GM19328 (cell line): ENCODE measurements at regions not wholly inside any gene's neighbourhood (a gene's known extent, or its start where the extent isn't known, plus 50 kb on each side); places are given as distances from the start of the nearest gene placed in this dataset.
"Not testable (repeated sequence)": the region's sequence is repeated elsewhere in the genome, so short reads cannot be mapped to it uniquely, and the experiment has no call there.

Experiments
- ATAC-seq: cut with Tn5 transposase; IDR thresholded peaks from one replicate; pipeline ENCODE4 v1.9.1; 2021; ENCODE audit warnings: mild to moderate bottlenecking, moderate library complexity; ENCODE audit not compliant: unreplicated experiment

DNA sequence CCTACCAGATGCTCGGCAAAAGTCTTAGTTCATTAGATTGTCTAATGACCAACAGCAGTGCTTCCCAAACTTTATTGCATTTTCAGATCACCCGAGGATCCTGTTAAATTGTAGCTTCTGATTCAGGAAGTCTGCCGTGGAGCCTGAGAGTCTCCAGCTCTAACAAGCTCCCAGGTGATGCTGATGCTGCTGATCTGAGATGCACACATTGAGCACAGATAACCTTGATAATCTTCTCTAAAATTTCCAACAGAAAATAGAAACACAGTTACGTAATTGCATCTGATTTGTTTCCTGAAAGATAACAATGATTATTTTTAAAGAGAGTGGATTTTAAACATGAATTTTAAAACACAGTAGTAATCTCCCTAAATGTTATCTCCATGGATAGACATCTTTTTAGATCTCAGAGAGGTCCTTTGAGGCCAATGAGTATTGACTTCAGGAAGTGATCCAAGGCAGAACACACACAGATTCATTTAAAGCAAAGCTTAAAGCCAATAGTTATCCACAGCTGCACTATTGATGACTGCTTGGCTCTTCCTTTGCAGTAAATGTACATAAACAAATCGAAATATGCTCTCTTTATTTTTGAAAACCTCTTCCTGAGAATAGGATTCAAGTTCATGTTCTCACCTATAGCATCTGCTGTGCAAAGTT, 122.8 kb upstream of the TNPO1 start:
- ATAC-seq, result no peak

DNA sequence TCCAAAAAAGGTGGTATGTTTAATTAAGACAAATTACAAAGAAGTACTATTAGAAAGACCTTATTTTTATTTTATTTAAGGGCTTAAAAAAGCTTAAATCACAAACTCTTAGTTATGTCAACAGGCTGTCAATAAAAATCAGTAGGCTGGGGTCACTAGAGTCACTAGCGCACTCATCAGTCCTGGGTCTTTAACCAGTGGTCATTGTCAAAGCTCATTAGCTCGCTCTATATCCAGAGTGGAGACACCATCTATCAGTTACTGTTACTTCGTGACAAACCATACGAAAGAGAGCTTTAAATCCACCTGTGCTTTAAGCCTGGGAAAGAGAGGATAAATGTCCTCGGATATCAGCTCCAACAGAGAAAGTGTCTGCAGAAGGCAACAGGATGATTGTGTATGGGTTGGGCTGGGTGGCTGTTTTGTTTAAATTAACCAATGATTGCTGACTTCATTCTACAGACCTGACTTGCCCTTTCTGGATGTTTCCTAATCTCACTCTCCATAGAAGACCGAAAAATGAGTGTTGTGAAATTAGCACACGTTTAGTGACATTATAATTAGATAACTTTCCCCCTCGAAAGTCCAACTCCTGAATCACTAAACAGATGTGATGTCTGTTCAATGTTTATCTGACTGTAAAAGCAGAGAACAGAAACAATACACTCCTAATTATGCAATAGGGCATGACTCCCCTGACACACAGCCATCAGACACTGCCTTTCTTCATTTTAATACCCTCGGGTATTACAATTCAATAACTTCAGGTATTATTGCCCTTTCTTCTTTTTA, 123.6 kb upstream of the TNPO1 start:
- ATAC-seq, result no peak

DNA sequence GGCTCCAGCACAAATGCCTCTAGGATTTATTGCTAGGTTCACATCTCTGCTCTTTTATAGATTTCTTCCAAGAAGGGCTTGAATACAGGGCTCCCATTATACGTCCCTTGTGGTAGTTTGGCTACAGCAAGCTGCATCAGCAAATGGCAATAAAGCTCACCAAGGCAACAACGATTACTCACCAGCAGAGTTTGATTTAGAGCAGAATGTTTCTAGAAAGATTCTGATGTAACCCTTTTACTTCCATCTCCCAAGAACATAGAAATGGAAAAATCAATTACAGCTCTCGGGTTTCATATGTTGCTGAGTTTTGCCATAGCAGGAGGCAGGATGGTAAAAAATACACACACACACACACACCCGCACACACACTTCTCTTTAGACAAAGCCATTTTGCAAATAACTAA, 124.2 kb upstream of the TNPO1 start:
- no peak for ATAC-seq

DNA sequence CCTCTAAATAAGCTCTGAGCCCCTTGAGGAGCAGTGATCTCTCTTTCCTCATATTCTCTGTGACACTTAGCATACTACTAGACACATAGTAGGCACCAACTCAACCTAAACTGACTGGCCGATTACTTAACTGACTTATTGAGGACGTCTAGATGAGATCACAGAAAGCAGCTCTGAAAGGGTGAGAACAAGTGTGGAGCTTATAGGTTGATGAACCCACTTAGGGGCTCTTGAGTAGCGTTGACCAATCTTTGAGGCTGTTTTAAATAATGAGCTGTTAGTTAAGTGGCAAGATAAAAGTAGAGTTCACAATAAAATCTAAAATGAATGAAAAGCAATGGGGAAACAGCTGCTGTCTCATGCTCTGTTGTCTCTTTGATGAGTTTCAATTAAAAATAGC, 124.7 kb upstream of the TNPO1 start:
- ATAC-seq, result no peak

DNA sequence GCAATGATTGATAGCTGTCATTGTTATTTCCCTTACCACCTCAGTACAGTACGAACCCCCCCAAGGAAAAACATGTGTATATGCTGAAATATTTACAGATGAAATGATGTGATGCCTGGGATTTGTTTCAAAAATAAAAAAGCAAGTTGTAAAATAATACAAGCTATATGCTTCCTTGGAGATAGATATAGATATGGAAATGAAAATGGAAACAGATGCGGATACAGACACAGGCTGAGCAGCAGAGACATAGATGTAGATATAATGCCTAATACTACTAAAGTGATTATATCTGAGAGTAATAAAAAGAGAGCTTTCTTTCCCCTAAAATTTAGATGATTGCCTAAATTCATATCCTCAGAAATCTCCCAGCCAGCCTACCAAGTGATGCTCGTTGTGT, 127.5 kb upstream of the TNPO1 start:
- no peak for ATAC-seq

DNA sequence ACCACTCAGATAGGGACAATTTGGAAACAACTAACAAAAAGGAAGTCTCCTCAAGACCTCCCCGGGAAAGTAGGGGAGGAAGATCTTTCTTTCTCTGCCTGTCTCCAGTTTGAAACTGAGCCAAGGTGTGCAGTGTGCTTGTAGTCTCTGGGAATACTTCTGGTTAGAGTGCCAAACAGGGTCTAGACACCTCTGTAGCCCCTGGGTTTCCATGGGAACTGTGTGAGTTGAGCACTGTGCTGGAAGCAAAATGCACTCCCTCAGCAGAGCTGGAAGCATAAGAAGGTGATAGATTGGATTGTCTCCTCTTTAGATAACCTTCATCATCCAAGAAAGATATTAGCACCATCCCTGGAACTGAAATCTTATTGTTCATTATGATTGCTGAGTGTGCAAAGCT, 129.2 kb upstream of the TNPO1 start:
- no peak for ATAC-seq

DNA sequence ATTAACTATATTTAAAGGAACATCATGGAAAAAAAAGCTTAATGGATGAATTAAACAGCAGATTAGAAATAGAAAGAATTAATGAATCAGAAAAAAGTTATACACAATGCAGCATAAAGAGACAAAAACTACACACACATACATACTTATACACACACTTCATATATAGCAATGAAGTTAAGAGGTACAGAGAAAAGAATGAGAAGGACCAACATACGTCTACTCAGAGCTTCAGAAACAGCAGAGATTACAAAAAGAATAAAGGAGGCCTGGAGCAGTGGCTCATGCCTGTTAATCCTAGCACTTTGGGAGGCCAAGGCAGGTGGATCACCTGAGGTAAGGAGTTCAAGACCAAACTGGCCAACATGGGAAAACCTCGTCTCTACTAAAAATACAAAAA, 133.9 kb upstream of the TNPO1 start:
- ATAC-seq, result no peak

DNA sequence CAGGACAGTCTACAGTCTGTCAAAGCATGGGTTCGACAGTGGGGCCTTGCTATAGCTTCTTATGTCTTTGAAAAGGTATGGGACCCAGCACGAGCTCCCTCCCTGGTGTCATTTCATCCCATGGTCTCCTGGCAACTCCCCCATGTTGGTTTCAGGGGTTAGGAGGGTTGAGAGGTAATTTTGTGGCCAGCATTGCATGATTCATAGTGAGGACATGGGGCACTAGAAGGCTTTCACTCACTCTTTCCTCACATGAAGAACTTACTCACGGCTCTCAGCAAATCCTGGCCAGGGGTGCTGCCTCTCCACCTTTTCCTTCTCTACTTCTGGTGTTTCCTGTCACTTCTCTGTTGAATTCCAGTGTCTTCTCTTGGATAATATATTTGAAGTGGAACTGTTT, 134.7 kb upstream of the TNPO1 start:
- no peak for ATAC-seq

DNA sequence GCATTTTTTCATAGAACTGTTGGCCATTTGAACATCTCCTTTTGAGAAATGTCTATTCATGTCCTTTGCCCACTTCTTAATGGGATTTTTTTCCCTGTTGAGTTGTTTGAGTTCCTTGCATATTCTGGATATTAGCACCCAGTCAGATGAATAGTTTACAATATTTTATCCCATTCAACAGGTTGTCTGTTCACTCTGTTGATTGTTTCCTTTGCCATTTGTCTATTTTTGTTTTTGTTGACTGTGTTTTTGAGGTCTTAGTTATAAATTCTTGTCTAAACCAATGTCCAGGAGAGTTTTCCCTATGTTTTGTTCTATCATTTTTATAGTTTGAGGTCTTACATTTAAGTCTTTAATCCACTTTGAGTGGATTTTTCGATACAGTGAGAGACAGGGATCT, 139.0 kb upstream of the TNPO1 start:
- ATAC-seq, result no peak

DNA sequence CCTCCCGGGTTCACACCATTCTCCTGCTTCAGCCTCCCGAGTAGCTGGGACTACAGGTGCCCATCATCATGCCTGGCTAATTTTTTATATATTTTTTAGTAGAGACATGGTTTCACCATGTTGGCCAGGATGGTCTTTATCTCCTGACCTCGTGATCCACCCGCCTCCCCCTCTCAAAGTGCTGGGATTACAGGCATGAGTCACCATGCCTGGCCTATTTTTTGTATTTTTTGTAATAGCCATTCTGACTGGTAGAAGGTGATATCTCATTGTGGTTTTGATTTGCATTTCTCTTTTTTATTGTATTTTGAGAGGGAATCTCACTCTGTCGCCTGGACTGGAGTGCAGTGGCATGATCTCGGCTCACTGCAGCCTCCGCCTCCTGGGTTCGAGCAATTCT, 139.6 kb upstream of the TNPO1 start:
- not testable (repeated sequence) for ATAC-seq

DNA sequence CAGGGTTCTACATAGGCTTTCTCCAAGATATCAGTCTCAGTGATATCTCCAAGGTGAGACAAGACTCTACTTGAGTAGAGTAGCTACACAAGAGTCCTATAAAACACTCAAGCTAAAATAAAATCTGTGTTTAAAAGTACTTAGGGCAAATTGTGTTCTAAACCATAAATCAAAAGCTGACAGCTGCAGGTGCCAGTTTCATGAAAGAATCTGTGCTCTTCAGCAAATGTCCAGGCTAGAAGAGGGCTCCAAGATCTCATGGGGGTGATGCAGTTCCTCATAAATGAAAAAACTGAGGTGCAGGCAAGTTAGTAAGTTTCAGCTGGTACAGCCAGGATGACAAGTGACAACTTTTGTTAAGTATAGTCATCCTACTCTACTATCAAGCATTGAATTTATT, 142.8 kb upstream of the TNPO1 start:
- no peak for ATAC-seq

DNA sequence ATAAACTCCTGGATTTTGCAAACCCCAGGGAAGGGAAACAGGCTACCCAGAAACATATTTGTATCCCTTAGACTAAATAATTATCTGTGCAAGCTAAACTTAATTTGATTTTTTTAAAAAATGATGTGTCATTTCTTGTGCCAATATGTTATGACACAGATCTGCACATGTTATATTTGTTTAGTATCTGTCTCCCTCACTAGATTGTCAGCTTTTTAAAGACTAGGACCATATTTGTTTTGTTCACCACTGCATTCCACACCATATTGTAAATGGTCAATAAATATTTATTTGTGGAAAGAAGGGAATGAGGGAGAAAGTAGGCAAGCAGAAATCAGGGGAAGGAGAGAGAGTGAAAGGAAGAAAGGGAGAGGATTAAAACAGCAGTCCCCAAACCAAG, 143.3 kb upstream of the TNPO1 start:
- no peak for ATAC-seq

DNA sequence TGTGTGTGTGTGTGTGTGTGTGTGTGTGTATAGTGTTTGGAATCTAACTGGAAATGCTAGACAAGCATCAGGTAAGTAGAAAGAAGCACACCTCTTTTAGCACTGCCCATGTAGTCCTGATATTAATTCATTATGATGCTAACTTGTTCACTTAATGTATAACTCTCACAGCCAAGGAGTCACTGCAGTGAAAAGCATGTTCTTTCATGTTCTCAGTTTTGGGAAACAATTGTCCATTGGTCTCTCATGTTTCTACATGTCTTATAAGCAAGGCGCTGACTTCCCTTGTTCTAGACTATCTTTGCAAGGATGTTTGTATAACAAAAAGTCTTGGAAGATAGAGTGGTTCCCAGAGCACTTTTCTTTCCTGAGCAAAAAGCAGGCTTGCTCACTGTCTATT, 148.8 kb upstream of the TNPO1 start:
- no peak for ATAC-seq

DNA sequence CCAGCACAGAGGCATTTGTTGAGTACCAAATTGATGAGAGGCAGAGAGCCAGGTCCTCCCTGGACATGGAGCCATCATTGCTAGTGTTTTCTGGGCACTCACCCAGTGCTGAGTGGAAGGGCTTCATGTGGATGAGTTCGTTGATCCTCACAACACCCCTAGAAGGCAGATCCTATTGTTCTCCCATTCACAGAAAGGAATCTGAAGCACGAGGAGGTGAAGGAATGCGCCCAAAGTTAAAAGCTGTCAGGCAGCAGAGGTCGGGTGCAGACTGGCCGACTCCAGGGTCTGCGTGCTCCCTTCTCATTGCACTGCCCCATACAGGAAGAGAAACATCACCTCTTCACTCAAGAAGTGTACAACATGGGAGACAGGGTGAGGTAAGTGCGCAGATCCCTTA, 153.5 kb upstream of the TNPO1 start:
- no peak for ATAC-seq

DNA sequence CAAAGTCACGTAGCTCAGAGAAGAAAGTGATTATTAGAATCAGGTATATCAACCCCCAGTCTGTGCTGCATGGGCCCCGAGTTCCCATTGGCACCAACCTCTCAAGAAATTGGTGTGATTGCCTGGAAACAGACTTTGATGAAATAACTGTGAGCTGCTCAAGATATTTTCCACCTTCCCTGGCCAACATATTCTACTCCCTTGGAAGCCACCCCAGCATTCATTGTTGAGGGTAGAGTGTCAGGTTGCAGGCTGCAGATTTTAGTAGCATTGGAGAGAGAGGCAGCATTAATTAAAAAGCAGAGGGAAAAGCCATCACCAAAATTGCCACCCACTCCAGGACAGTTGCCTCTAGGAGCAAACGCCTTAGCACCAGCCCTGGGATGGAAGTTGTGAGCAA, 154.2 kb upstream of the TNPO1 start:
- ATAC-seq, result no peak

DNA sequence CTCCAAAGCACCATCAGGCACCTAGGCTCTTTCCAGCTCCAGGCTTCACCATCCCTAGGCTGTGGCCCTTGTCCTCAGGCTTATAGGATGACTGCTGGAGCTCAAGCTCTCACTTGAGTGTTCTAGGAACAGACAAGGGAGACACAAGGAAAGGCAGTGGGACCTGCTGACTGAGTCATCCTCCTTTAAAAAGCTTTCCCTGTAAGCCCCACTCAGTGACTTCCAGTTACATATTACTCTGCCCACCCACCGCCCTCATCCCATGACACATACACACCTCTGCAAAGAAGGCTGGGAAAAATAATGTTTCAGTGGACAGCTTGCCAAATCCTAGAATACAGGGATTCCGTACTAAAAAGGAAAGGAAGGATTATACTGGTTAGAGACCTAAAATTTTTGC, 154.2 kb upstream of the ZNF366 start:
- no peak for ATAC-seq

DNA sequence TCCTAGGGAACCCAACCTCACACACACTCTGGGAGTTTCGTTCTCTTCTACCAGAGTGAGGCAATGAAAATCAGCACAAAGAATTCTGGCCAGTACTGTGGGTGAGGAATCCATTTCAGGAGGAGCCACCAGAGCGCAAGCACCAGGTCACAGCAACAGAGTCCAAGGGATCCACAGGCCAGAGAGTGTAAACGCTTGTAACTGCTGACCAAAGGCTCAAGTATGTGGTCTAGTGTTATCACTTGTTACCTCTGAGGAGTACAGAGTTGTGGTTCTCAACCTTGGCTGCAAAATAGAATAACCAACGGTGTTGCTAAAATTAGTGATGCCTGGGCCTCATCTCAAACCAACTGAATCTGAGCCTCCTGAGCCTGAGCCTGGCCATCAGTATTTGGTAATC, 152.5 kb upstream of the ZNF366 start:
- no peak for ATAC-seq

DNA sequence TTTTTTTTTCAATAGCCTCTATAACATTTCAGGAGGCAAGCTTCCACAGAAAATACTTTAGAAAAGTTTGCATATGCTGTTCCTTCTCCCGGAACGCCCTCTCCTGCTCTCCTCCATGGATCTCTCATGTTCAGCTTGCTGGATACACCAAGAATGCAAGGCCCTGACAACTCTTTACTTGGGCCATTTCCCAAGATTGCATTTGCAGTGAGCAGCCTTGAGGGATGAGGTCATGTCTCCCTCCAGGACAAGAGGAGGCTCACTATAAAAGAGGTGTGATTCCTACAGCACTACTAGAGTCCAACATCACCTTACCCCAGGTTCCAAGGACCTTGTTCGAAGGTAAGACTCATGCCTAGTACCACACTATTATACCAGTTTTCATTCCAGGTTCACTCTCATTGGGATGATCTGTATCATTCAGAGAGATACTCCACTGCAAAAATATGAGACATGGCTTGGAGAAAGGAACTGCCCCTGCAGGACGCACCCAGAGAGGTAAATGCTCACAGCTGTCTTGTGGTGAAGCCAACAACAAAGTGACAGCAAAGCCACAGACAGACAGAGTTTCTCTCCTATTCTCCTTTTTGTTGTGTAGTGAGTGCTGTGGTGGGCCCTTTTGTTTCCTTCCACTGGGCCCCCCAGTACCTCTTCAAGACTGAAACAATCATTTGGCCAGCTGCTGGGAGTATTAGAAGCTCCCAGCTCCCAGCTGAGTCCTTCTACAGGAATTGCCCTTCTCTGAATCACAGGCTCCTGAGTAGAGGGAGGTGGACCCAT, 151.7 kb upstream of the ZNF366 start:
- no peak for ATAC-seq

DNA sequence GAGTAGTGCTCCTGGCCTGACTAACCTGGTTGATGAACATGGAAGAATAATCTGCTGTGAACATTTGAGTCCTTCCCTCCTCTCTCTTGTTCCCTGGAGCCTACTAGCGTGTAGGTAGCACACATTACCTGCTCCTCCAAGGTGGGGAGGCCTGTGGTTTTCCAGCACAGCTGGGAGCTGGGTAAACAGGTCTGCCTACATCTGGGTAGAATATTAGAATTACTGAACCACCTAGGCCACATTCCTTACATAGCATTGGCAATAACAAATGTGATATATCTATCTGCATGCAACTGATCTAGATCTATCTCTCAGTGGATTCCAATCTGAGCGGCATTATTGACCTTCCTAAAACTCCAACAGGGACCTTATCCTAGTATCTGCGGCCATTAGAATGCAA, 151.0 kb upstream of the ZNF366 start:
- no peak for ATAC-seq

DNA sequence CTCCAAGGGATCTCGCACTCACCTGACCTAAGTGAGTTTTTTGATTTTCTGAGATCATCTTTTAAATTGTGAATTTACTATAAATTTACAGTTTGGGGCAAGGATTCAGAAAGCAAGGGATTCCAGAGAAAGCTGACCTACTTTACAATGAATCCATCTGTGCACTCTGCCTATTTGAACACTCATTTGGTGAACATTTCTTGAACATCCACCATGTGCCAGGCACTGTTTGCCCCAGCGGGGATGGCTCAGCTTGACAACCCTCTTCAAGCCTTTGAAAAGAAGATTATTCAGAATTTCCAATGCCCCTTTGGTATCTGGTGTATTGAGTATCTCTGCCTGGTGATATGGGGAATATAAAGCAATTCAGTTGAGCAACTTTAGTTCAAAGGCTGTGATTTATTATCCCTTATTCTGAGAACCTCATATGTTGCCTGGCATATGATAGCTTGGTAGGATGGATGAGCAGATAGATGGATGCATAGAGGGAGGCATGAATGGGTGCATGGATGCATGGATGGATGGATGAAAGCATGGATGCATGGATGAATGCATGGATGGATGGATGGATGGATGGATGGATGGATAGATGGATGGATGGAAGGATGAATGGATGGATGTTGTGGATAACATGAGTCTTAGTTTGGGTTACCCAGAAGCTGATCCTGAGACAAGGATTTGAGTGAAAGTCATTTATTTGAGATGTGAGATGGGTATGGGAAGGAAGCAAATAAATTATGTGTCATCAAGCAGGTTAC, 149.7 kb upstream of the ZNF366 start:
- no peak for ATAC-seq

DNA sequence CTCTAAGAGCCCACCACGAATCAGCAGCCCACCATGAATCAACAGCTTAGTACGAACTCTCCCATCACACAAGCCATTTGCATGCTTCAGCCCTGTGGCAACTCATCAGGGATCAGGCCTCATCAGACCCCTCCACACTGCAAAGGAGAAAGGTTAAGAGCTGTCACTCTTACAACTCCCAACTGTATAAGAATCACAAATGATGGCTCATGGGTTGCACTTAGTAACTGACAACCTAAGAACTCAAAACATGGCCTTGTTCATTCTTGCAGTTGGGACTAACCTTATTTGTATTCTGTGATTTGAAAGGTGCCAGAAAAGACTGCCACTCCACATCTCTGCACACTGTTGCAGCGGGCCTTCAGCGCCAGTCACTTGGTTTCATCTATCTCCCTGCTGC, 149.1 kb upstream of the ZNF366 start:
- ATAC-seq, result no peak
